ENCODE measurements at regions not wholly inside any gene's neighbourhood (a gene's known extent, or its start where the extent isn't known, plus 50 kb on each side); places are given as distances from the start of the nearest gene placed in this dataset.
"Not testable (repeated sequence)": the region's sequence is repeated elsewhere in the genome, so short reads cannot be mapped to it uniquely, and the experiment has no call there.

- H3K27ac Mint-ChIP-seq; DNase-seq (ENCODE audit: low spot score in 2 of 2); H3K4me1 Mint-ChIP-seq; ATAC-seq (ENCODE audit: low read depth); H3K36me3 Mint-ChIP-seq; H3K9me3 Mint-ChIP-seq; H3K4me3 Mint-ChIP-seq; H3K27me3 Mint-ChIP-seq: not testable (repeated sequence)
Observed at GRCh38 chr1:120233661-120234018, 57.3 kb upstream of the SEC22B start.

- H3K4me1 Mint-ChIP-seq; H3K9me3 Mint-ChIP-seq; H3K4me3 Mint-ChIP-seq; H3K27me3 Mint-ChIP-seq; H3K36me3 Mint-ChIP-seq; DNase-seq (ENCODE audit: low spot score in 2 of 2); H3K27ac Mint-ChIP-seq: not testable (repeated sequence)
- peak; percentile 98 for ATAC-seq (ENCODE audit: low read depth)
Observed at GRCh38 chr1:120232834-120233660, 56.7 kb upstream of the SEC22B start.

GRCh38 chr1:120229835-120230234 is 53.5 kb upstream of the SEC22B start:
- H3K27me3 Mint-ChIP-seq; H3K27ac Mint-ChIP-seq; H3K4me1 Mint-ChIP-seq; DNase-seq (ENCODE audit: low spot score in 2 of 2); ATAC-seq (ENCODE audit: low read depth); H3K9me3 Mint-ChIP-seq; H3K36me3 Mint-ChIP-seq; H3K4me3 Mint-ChIP-seq: not testable (repeated sequence)

All from memory B cell (primary cell).